ENCODE measurements at regions not wholly inside any gene's neighbourhood (a gene's known extent, or its start where the extent isn't known, plus 50 kb on each side); places are given as distances from the start of the nearest gene placed in this dataset.

DNA sequence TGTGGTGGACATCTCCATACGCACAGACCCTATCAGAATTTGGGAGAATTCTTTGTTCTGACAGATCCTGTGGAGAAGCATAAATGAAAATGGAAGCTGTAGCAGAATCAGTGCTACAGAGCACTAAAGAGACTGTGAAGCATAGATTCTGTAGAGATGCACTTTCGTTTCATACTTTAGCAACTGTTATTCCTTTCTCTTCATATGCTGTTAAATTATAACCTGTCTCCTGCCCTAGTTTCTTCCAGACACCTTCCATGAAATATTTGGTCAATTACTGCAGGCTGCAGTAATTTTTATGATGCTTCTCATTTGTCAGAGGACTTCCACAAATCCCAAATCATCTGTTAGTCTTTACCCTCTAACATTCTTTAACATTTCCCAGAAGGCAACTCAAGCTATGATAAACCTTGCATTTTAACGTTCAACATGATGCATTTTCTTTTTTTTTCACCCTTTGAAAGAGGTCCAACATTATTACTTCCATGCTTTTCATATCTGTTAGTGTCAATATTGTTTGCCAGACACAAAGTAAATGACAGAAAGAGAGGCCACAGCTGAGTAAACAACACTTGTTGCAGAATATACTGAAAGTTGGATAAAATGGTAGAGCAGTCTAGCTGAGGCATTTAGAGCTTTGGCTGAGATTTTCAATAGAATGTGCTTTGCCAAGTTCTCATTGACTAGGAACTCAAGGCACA lies 412.7 kb downstream of the LMO7 start:
- intact Hi-C loops (cut with DNase I), result no loop called here
- no peaks in the 10 kb centered on the region for H3K4me1 ChIP-seq
- peak in 2 of 8 donors; percentile 29 to 33 for ATAC-seq
- no peaks in the 10 kb centered on the region for H3K36me3 ChIP-seq
- no peak overlapping the region for H3K4me3 ChIP-seq
- no peaks in the 10 kb centered on the region for H3K9me3 ChIP-seq
- no peak for DNase-seq
- TF ChIP-seq, protein P1, sequence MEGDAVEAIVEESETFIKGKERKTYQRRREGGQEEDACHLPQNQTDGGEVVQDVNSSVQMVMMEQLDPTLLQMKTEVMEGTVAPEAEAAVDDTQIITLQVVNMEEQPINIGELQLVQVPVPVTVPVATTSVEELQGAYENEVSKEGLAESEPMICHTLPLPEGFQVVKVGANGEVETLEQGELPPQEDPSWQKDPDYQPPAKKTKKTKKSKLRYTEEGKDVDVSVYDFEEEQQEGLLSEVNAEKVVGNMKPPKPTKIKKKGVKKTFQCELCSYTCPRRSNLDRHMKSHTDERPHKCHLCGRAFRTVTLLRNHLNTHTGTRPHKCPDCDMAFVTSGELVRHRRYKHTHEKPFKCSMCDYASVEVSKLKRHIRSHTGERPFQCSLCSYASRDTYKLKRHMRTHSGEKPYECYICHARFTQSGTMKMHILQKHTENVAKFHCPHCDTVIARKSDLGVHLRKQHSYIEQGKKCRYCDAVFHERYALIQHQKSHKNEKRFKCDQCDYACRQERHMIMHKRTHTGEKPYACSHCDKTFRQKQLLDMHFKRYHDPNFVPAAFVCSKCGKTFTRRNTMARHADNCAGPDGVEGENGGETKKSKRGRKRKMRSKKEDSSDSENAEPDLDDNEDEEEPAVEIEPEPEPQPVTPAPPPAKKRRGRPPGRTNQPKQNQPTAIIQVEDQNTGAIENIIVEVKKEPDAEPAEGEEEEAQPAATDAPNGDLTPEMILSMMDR (IDR thresholded peaks at IDR 0.05), result no peak
- H3K27me3 ChIP-seq, result no peaks in the 10 kb centered on the region
- H3K27ac ChIP-seq, result no peak overlapping the region
- 53 to 64% methylated on average over 3 of the region's 3 CpGs for WGBS, 2 donors

DNA sequence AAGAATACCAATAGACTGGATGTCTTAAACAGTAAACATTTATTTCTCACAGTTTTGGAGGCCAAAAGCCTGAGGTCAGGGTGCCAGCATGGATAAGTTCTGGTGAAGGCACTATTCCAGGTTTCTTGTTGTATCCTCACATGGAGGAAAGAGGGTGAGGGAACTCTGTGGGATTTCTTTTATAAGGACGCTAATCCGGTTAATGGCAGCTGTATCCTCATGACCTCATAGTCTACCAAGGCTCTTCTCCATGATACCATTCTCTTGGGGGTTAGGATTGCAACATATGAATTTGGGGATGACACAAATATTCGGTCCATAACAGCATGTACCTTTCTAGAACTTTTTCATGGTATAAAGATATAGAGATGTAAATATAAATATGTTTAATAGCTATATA lies 412.0 kb downstream of the LMO7 start:
- Histone ChIP-seq H3K27ac (no peak overlapping the region), H3K9me3 (no peaks in the 10 kb centered on the region), H3K4me1 (no peaks in the 10 kb centered on the region), H3K4me3 (no peak overlapping the region), H3K36me3 (no peaks in the 10 kb centered on the region), H3K27me3 (no peaks in the 10 kb centered on the region)
- WGBS, 2 donors, result 79 to 83% methylated on average over 3 of the region's 3 CpGs
- ATAC-seq (no peak), DNase-seq (no peak)
- intact Hi-C loops (cut with DNase I), result no loop called here
- TF ChIP-seq, protein P1 (IDR thresholded peaks at IDR 0.05), result no peak

DNA sequence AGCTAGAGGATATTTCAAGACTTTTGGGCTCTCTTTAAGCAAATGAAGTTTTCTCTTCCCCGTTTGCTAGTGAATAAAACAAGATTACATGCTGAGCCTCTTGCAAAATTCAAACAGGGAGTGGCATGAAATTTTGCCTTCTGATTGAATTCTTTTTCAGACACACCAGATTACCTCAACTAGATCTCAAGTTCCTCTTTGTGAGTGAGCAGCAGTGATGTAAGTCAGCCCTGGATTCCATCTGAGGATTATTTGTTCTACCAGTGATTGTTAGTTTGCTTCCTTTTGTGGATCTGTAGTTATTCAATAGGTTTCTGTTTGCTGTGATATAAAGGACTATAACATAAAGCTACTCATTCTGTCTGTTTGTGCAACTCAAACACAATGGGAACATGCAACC lies 407.7 kb downstream of the LMO7 start:
- no peak for ATAC-seq
- TF ChIP-seq, protein P1 (IDR thresholded peaks at IDR 0.05), result no peak

DNA sequence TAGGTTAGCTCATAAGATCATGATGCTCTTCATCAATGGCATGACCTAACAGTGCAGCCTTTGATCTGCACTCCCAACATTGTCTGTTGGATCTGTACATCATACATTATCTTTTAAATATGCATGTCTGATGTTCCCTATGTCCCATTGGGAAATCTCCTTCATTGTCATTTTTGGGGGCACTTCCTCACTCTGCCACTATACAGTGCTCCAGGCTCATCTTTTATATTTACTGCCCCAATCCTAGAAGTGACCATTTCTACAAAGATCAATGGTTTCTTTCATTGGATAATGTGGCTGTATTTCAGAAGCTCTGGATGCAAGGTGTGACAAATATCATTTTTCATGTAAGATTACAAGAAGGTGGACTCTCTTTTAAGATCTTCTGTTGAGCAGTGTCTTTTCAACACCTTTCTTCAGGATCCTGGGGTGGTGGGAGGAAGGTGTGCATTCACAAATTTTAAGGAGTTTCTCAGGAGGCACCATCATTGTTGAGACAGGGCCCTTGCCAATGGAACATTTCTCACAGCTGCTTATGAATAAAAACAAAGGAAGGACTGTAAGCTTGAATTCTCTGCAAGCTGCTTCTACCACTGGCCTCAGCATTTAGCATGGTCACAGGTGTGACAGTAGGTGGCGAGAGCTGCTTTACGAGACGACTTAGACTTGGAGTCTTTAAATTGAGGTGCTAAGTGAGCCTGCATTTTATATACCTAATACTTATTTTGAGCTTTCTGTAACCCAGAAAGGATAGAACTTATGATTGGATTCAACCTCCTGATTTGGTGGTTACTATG lies 403.0 kb downstream of the LMO7 start:
- H3K36me3 ChIP-seq, result no peaks in the 10 kb centered on the region
- H3K27ac ChIP-seq, result no peak overlapping the region
- DNase-seq (no peak), ATAC-seq (no peak)
- H3K4me1 ChIP-seq, result peaks cover 0 to 3% (median 0%) of the 10 kb centered on the region in 9 donors
- peaks cover 0 to 3% (median 0%) of the 10 kb centered on the region in 11 donors for H3K9me3 ChIP-seq
- no peak overlapping the region for H3K4me3 ChIP-seq
- H3K27me3 ChIP-seq, result no peaks in the 10 kb centered on the region
- intact Hi-C loops (cut with DNase I), result no loop called here
- 80 to 83% methylated on average over 3 of the region's 3 CpGs for WGBS, 2 donors
- TF ChIP-seq, protein P1 (IDR thresholded peaks at IDR 0.05), result peak in 1 of 9 donors; percentile 13

More for the DNA sequence above, 407.7 kb downstream of the LMO7 start:
- peaks cover 0 to 3% (median 0%) of the 10 kb centered on the region in 11 donors for H3K9me3 ChIP-seq
- H3K27me3 ChIP-seq, result no peaks in the 10 kb centered on the region
- H3K4me1 ChIP-seq, result no peaks in the 10 kb centered on the region
- WGBS, 2 donors, result 56 to 61% methylated on average over 1 of the region's 1 CpG
- intact Hi-C loops (cut with DNase I), result no loop called here
- DNase-seq, result no peak
- H3K27ac ChIP-seq, result no peak overlapping the region
- H3K36me3 ChIP-seq, result no peaks in the 10 kb centered on the region
- no peak overlapping the region for H3K4me3 ChIP-seq
